ENCODE measurements at regions not wholly inside any gene's neighbourhood (a gene's known extent, or its start where the extent isn't known, plus 50 kb on each side); places are given as distances from the start of the nearest gene placed in this dataset.

GRCh38 chr19:27750391-27751043 is 1462.4 kb downstream of the UQCRFS1 start:
- Mint-ChIP-seq H3K27ac (no peak overlapping the region), H3K4me1 (no peaks in the 10 kb centered on the region), H3K9me3 (peaks cover 30% of the 10 kb centered on the region), H3K36me3 (ENCODE audit: low read depth) (no peaks in the 10 kb centered on the region), H3K27me3 (no peaks in the 10 kb centered on the region), H3K4me3 (no peak overlapping the region)
- no peak for DNase-seq
- intact Hi-C loops (cut with micrococcal nuclease): no loop called here

- no peak for DNase-seq
- H3K4me3 Mint-ChIP-seq: no peak overlapping the region
- H3K36me3 Mint-ChIP-seq (ENCODE audit: low read depth): no peaks in the 10 kb centered on the region
- H3K27ac Mint-ChIP-seq: no peak overlapping the region
- H3K9me3 Mint-ChIP-seq: peaks cover 21% of the 10 kb centered on the region
- intact Hi-C loops (cut with micrococcal nuclease): no loop called here
- no peaks in the 10 kb centered on the region for H3K27me3 Mint-ChIP-seq
- no peaks in the 10 kb centered on the region for H3K4me1 Mint-ChIP-seq
Measured at GRCh38 chr19:27748551-27749152, 1464.3 kb downstream of the UQCRFS1 start.

- intact Hi-C loops (cut with micrococcal nuclease): no loop called here
- no peaks in the 10 kb centered on the region for H3K4me1 Mint-ChIP-seq
- no peak for DNase-seq
- H3K4me3 Mint-ChIP-seq: no peak overlapping the region
- H3K27me3 Mint-ChIP-seq: no peaks in the 10 kb centered on the region
- peaks cover 8% of the 10 kb centered on the region for H3K9me3 Mint-ChIP-seq
- no peak overlapping the region for H3K27ac Mint-ChIP-seq
- H3K36me3 Mint-ChIP-seq (ENCODE audit: low read depth): no peaks in the 10 kb centered on the region
Measured at GRCh38 chr19:27746691-27747380, 1466.1 kb downstream of the UQCRFS1 start.

GRCh38 chr19:27745978-27746542 is 1466.9 kb downstream of the UQCRFS1 start:
- DNase-seq: no peak
- Mint-ChIP-seq H3K36me3 (ENCODE audit: low read depth) (no peaks in the 10 kb centered on the region), H3K4me3 (no peak overlapping the region), H3K9me3 (peaks cover 11% of the 10 kb centered on the region), H3K4me1 (no peaks in the 10 kb centered on the region), H3K27me3 (no peaks in the 10 kb centered on the region), H3K27ac (no peak overlapping the region)
- intact Hi-C loops (cut with micrococcal nuclease): no loop called here

- H3K36me3 Mint-ChIP-seq (ENCODE audit: low read depth): no peaks in the 10 kb centered on the region
- H3K4me3 Mint-ChIP-seq: no peak overlapping the region
- H3K9me3 Mint-ChIP-seq: peaks cover 17% of the 10 kb centered on the region
- H3K27ac Mint-ChIP-seq: no peak overlapping the region
- no peaks in the 10 kb centered on the region for H3K27me3 Mint-ChIP-seq
- DNase-seq: no peak
- intact Hi-C loops (cut with micrococcal nuclease): no loop called here
- no peaks in the 10 kb centered on the region for H3K4me1 Mint-ChIP-seq
Measured at GRCh38 chr19:27744926-27745768, 1467.8 kb downstream of the UQCRFS1 start.

GRCh38 chr19:27742041-27742440 is 1470.9 kb downstream of the UQCRFS1 start:
- intact Hi-C loops (cut with micrococcal nuclease): no loop called here
- Mint-ChIP-seq H3K4me1 (no peaks in the 10 kb centered on the region), H3K4me3 (no peak overlapping the region), H3K27me3 (no peaks in the 10 kb centered on the region), H3K9me3 (peaks cover 27% of the 10 kb centered on the region), H3K27ac (no peak overlapping the region), H3K36me3 (ENCODE audit: low read depth) (peaks cover 4% of the 10 kb centered on the region)
- no peak for DNase-seq

GRCh38 chr19:27741236-27741635 is 1471.7 kb downstream of the UQCRFS1 start:
- H3K27ac Mint-ChIP-seq: no peak overlapping the region
- H3K9me3 Mint-ChIP-seq: peaks cover 35% of the 10 kb centered on the region
- no peaks in the 10 kb centered on the region for H3K4me1 Mint-ChIP-seq
- H3K27me3 Mint-ChIP-seq: no peaks in the 10 kb centered on the region
- intact Hi-C loops (cut with micrococcal nuclease): no loop called here
- H3K4me3 Mint-ChIP-seq: no peak overlapping the region
- H3K36me3 Mint-ChIP-seq (ENCODE audit: low read depth): peaks cover 4% of the 10 kb centered on the region
- no peak for DNase-seq

- H3K9me3 Mint-ChIP-seq: peaks cover 35% of the 10 kb centered on the region
- no peaks in the 10 kb centered on the region for H3K27me3 Mint-ChIP-seq
- DNase-seq: no peak
- no peak overlapping the region for H3K27ac Mint-ChIP-seq
- intact Hi-C loops (cut with micrococcal nuclease): no loop called here
- H3K36me3 Mint-ChIP-seq (ENCODE audit: low read depth): peaks cover 4% of the 10 kb centered on the region
- H3K4me3 Mint-ChIP-seq: no peak overlapping the region
- H3K4me1 Mint-ChIP-seq: no peaks in the 10 kb centered on the region
Measured at GRCh38 chr19:27740396-27740795, 1472.6 kb downstream of the UQCRFS1 start.

GRCh38 chr19:27738569-27739193 is 1474.3 kb downstream of the UQCRFS1 start:
- Mint-ChIP-seq H3K4me1 (no peaks in the 10 kb centered on the region), H3K9me3 (peaks cover 35% of the 10 kb centered on the region), H3K36me3 (ENCODE audit: low read depth) (peaks cover 4% of the 10 kb centered on the region), H3K27ac (no peak overlapping the region), H3K27me3 (no peaks in the 10 kb centered on the region), H3K4me3 (no peak overlapping the region)
- intact Hi-C loops (cut with micrococcal nuclease): no loop called here
- no peak for DNase-seq

GRCh38 chr19:27736225-27736624 is 1476.7 kb downstream of the UQCRFS1 start:
- Mint-ChIP-seq H3K27ac (no peak overlapping the region), H3K4me1 (no peaks in the 10 kb centered on the region), H3K9me3 (peaks cover 34% of the 10 kb centered on the region), H3K27me3 (no peaks in the 10 kb centered on the region), H3K4me3 (no peak overlapping the region), H3K36me3 (ENCODE audit: low read depth) (peaks cover 7% of the 10 kb centered on the region)
- DNase-seq: no peak
- intact Hi-C loops (cut with micrococcal nuclease): no loop called here

GRCh38 chr19:27735314-27735713 is 1477.6 kb downstream of the UQCRFS1 start:
- H3K36me3 Mint-ChIP-seq (ENCODE audit: low read depth): peaks cover 7% of the 10 kb centered on the region
- no peaks in the 10 kb centered on the region for H3K4me1 Mint-ChIP-seq
- no peak for DNase-seq
- no peaks in the 10 kb centered on the region for H3K27me3 Mint-ChIP-seq
- no peak overlapping the region for H3K4me3 Mint-ChIP-seq
- H3K9me3 Mint-ChIP-seq: peaks cover 28% of the 10 kb centered on the region
- intact Hi-C loops (cut with micrococcal nuclease): no loop called here
- H3K27ac Mint-ChIP-seq: no peak overlapping the region

- intact Hi-C loops (cut with micrococcal nuclease): no loop called here
- Mint-ChIP-seq H3K4me1 (no peaks in the 10 kb centered on the region), H3K27me3 (no peaks in the 10 kb centered on the region), H3K36me3 (ENCODE audit: low read depth) (peaks cover 7% of the 10 kb centered on the region), H3K4me3 (no peak overlapping the region), H3K27ac (no peak overlapping the region), H3K9me3 (peaks cover 24% of the 10 kb centered on the region)
- DNase-seq: no peak
Measured at GRCh38 chr19:27734496-27735220, 1478.3 kb downstream of the UQCRFS1 start.

All from activated CD4-positive, alpha-beta T cell treated with anti-CD3 and anti-CD28 coated beads, Interleukin-2, amount 10 ng/mL, durations not matched to agents 24 days and 14 days (primary cell).